SJCRH30 (cell line): ENCODE measurements at regions not wholly inside any gene's neighbourhood (a gene's known extent, or its start where the extent isn't known, plus 50 kb on each side); places are given as distances from the start of the nearest gene placed in this dataset.

Experiments used
- DNase-seq, 2 experiments: peaks; one replicate each; pipeline ENCODE4 v3.0.0-alpha.2; 2015 to 2020
- H3K27ac ChIP-seq: fragments of 250-450 bp; sonication (Bioruptor Pico); 2 replicates; pipeline ENCODE4 v1.5.1; 2020; ENCODE audit warnings: mild to moderate bottlenecking, moderate library complexity
- H3K27me3 ChIP-seq: fragments of 250-450 bp; sonication (Bioruptor Pico); 2 replicates; pipeline ENCODE4 v1.5.1; 2020; ENCODE audit warnings: mild to moderate bottlenecking, moderate library complexity
- H3K36me3 ChIP-seq: fragments of 250-450 bp; sonication (Bioruptor Pico); 2 replicates; pipeline ENCODE4 v1.5.1; 2020; ENCODE audit warnings: mild to moderate bottlenecking, moderate library complexity
- H3K4me1 ChIP-seq: fragments of 250-450 bp; sonication (Bioruptor Pico); 2 replicates; pipeline ENCODE4 v1.5.1; 2020; ENCODE audit warnings: mild to moderate bottlenecking, moderate library complexity
- H3K4me3 ChIP-seq: fragments of 250-450 bp; sonication (Bioruptor Pico); 2 replicates; pipeline ENCODE4 v1.5.1; 2020; ENCODE audit warnings: mild to moderate bottlenecking, moderate library complexity
- H3K9me3 ChIP-seq: fragments of 250-450 bp; sonication (Bioruptor Pico); replicated peaks from 2 replicates; pipeline ENCODE4 v1.5.1; 2020; ENCODE audit warnings: mild to moderate bottlenecking, moderate library complexity

- no peak for DNase-seq
- Histone ChIP-seq H3K9me3 (peaks cover 7% of the 10 kb centered on the region; the same call in 1 of the 2 replicates), H3K27me3 (no peaks in the 10 kb centered on the region), H3K27ac (no peak overlapping the region), H3K36me3 (no peaks in the 10 kb centered on the region), H3K4me1 (no peaks in the 10 kb centered on the region), H3K4me3 (no peak overlapping the region)
These were observed 383.7 kb downstream of the TYW1 start for GRCh38 chr7:67380326-67380725.

GRCh38 chr7:67380858-67381257, 384.2 kb downstream of the TYW1 start:
- H3K4me3 ChIP-seq: no peak overlapping the region
- no peaks in the 10 kb centered on the region for H3K4me1 ChIP-seq
- DNase-seq: no peak
- H3K27ac ChIP-seq: no peak overlapping the region
- H3K36me3 ChIP-seq: no peaks in the 10 kb centered on the region
- H3K9me3 ChIP-seq: peaks cover 7% of the 10 kb centered on the region; the same call in 1 of the 2 replicates
- H3K27me3 ChIP-seq: no peaks in the 10 kb centered on the region

DNA sequence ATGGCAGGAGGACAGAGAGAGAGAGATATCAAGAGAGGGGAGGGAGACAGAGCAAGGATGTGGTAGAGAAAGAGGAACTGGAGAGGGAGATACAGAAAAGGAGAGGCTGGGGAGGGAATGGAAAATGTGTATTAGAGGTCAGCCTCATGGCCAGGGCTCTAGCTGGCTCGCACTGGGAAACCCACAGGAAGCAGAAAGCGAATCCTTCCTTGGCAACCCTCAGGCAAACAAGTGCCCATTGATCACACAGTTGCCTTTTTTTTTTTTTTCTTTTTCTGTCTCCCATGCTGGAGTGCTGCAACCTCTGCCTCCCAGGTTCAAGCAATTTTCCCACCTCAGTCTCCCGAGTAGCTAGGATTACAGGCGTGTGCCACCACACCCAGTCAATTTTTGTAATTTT, 391.2 kb downstream of the TYW1 start:
- H3K4me3 ChIP-seq: no peak overlapping the region
- peaks cover 9% of the 10 kb centered on the region for H3K27me3 ChIP-seq
- H3K27ac ChIP-seq: no peak overlapping the region
- no peaks in the 10 kb centered on the region for H3K9me3 ChIP-seq
- DNase-seq: no peak
- H3K36me3 ChIP-seq: no peaks in the 10 kb centered on the region
- H3K4me1 ChIP-seq: no peaks in the 10 kb centered on the region

DNA sequence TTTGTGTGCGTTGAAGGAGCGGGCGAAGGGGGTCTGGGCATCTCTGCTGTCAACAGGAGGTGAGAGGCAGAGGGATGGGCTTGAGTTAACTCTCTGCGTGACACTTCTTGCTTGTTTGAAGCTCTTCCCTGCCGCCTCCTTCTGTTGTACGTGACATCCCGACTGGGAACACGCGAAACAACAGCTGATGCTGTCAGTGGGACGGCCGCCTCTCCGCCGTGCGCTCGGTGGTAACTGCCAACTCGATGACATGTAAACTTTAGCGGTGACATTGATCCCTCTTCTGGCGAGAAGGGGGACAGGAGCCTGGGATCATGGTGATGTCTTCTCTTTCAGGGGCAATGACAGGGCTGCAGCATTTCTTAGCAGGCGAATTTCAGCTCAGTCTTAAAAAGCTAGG, 394.5 kb downstream of the TYW1 start:
- no peak overlapping the region for H3K27ac ChIP-seq
- H3K4me1 ChIP-seq: no peaks in the 10 kb centered on the region
- no peak overlapping the region for H3K4me3 ChIP-seq
- H3K36me3 ChIP-seq: no peaks in the 10 kb centered on the region
- H3K27me3 ChIP-seq: peaks cover 9% of the 10 kb centered on the region
- H3K9me3 ChIP-seq: no peaks in the 10 kb centered on the region
- DNase-seq: peak; percentile 11 to 29

DNA sequence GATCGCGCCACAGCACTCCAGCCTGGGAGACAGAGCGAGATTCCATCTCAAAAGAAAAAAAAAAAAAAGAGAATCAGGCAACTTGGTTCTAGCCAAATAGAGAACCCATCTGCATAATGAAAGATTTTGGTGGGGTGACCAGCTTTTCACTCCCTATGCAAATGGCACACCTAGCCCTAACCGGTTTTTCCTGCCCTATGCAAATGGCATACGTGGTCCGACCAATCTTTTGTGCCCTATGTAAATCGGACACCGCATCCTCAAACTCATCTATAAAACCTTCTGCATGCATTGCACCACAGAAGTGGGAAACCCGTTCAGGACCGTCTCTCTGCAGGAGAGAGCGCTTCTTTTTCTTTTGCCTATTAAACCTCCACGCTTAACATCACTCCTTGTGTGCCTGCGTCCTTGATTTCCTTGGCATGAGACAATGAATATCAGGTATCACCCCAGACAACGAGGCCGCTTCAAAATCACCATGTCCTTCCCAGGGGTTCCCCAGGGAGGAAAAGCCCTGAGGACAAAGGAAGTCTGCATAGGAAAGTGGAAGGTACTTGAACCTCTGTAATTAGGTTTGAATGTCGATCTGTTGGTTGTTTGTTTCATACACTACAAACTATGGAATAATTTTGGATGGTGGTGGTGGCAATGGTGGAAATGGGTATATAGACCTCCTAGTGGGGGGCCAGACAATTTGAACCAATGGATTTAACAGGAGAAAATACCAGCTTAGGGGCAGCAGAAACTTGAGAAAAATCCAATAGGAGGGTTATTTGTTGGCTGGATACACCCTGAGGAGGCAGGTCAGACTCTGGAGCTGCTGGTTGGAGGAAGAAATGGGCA, 396.2 kb downstream of the TYW1 start:
- Histone ChIP-seq H3K4me3 (no peak overlapping the region), H3K36me3 (no peaks in the 10 kb centered on the region), H3K27ac (no peak overlapping the region), H3K4me1 (no peaks in the 10 kb centered on the region), H3K9me3 (no peaks in the 10 kb centered on the region), H3K27me3 (peaks cover 9% of the 10 kb centered on the region)
- DNase-seq: no peak

DNA sequence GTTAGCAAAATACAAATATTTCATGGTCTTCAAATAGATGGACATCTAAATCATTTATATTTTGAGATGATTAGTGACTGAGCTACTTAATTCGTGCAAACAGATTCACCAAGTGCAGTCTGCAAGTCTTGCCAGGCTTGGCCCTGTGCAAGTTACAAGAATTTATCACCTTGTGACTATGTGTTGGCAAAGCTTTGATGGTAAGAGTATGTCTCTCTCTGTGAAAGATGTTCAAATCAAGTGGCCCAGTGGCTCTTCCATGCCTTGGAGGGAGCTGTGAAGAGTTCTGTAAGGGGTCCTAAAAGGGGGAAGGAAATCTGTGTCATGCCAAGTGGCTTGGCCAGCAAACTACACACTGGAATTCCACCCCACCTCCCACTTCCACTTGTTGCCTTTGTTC, 397.3 kb downstream of the TYW1 start:
- H3K4me1 ChIP-seq: no peaks in the 10 kb centered on the region
- DNase-seq: no peak
- peaks cover 9% of the 10 kb centered on the region for H3K27me3 ChIP-seq
- no peak overlapping the region for H3K4me3 ChIP-seq
- no peaks in the 10 kb centered on the region for H3K9me3 ChIP-seq
- H3K27ac ChIP-seq: no peak overlapping the region
- no peaks in the 10 kb centered on the region for H3K36me3 ChIP-seq

DNA sequence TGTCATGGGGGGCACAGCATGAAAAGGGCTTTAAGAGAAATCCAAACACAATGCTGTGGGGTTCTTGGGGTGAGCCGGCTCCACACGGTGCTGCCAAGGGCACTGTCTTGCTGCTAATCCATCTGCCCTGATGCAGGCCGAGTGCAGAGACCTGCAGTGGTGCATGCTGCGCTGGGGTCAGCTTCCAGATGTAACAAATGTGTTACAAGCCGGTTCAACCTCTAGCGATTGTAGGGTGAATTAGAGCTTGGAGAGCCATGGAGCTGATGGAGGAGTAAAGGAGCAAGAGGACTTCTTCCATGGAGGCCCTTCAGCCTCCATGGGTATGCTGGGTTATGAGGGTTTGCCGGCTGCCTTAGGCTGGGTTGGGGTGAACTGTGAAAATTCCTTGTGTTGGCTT, 402.3 kb downstream of the TYW1 start:
- H3K4me1 ChIP-seq: no peaks in the 10 kb centered on the region
- H3K36me3 ChIP-seq: no peaks in the 10 kb centered on the region
- no peak for DNase-seq
- H3K27me3 ChIP-seq: no peaks in the 10 kb centered on the region
- H3K4me3 ChIP-seq: no peak overlapping the region
- H3K27ac ChIP-seq: no peak overlapping the region
- no peaks in the 10 kb centered on the region for H3K9me3 ChIP-seq

- no peak overlapping the region for H3K27ac ChIP-seq
- H3K4me1 ChIP-seq: no peaks in the 10 kb centered on the region
- no peaks in the 10 kb centered on the region for H3K27me3 ChIP-seq
- H3K36me3 ChIP-seq: no peaks in the 10 kb centered on the region
- no peaks in the 10 kb centered on the region for H3K9me3 ChIP-seq
- H3K4me3 ChIP-seq: no peak overlapping the region
- no peak for DNase-seq
These were observed 404.9 kb downstream of the TYW1 start for GRCh38 chr7:67401492-67401891.

GRCh38 chr7:67402280-67402679, 405.6 kb downstream of the TYW1 start:
- Histone ChIP-seq H3K9me3 (no peaks in the 10 kb centered on the region), H3K27ac (no peak overlapping the region), H3K36me3 (no peaks in the 10 kb centered on the region), H3K27me3 (no peaks in the 10 kb centered on the region), H3K4me3 (no peak overlapping the region), H3K4me1 (no peaks in the 10 kb centered on the region)
- no peak for DNase-seq

GRCh38 chr7:67406976-67407375, 410.3 kb downstream of the TYW1 start:
- H3K27ac ChIP-seq: no peak overlapping the region
- no peak overlapping the region for H3K4me3 ChIP-seq
- no peaks in the 10 kb centered on the region for H3K4me1 ChIP-seq
- DNase-seq: no peak
- H3K36me3 ChIP-seq: no peaks in the 10 kb centered on the region
- peaks cover 7% of the 10 kb centered on the region; the same call in 1 of the 2 replicates for H3K27me3 ChIP-seq
- no peaks in the 10 kb centered on the region for H3K9me3 ChIP-seq

GRCh38 chr7:67407392-67408071, 410.9 kb downstream of the TYW1 start:
- Histone ChIP-seq H3K27ac (no peak overlapping the region), H3K4me1 (no peaks in the 10 kb centered on the region), H3K4me3 (no peak overlapping the region), H3K9me3 (no peaks in the 10 kb centered on the region), H3K36me3 (no peaks in the 10 kb centered on the region), H3K27me3 (peaks cover 7% of the 10 kb centered on the region; the same call in 1 of the 2 replicates)
- DNase-seq: no peak

GRCh38 chr7:67408109-67408508, 411.5 kb downstream of the TYW1 start:
- H3K36me3 ChIP-seq: no peaks in the 10 kb centered on the region
- DNase-seq: no peak
- H3K27me3 ChIP-seq: peaks cover 7% of the 10 kb centered on the region; the same call in 1 of the 2 replicates
- H3K4me1 ChIP-seq: no peaks in the 10 kb centered on the region
- no peaks in the 10 kb centered on the region for H3K9me3 ChIP-seq
- no peak overlapping the region for H3K27ac ChIP-seq
- H3K4me3 ChIP-seq: no peak overlapping the region

DNA sequence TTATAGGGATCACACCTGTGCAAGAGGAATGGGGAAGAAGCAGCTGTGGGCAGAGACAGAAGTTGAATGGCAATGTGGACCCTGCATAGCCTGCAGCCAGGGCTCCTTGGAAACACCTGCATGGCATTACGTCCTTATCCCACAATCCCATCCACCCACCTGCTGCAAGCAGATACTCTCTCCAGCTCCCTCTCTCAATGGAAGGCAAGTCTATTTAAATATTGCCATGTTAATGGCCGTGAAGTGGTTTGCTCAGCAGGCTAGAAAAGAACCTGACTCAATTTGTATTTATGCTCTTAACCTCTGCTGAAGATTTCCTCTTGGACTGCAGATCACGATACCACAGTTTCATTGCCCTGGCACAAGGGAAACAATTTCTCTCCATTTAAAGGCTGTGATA, 417.0 kb downstream of the TYW1 start:
- DNase-seq: no peak
- H3K4me1 ChIP-seq: no peaks in the 10 kb centered on the region
- H3K27ac ChIP-seq: no peak overlapping the region
- H3K27me3 ChIP-seq: peaks cover under 1% of the 10 kb centered on the region; the same call in 1 of the 2 replicates
- H3K36me3 ChIP-seq: no peaks in the 10 kb centered on the region
- H3K9me3 ChIP-seq: no peaks in the 10 kb centered on the region
- H3K4me3 ChIP-seq: no peak overlapping the region

GRCh38 chr7:67414858-67415257, 418.2 kb downstream of the TYW1 start:
- H3K4me1 ChIP-seq: no peaks in the 10 kb centered on the region
- DNase-seq: no peak

GRCh38 chr7:67422601-67423000, 426.0 kb downstream of the TYW1 start:
- Histone ChIP-seq H3K27ac (no peak overlapping the region), H3K27me3 (no peaks in the 10 kb centered on the region), H3K4me1 (0 out of 2 replicates have a peak, but pooled peaks cover 3% of the 10 kb centered on the region), H3K36me3 (no peaks in the 10 kb centered on the region), H3K9me3 (no peaks in the 10 kb centered on the region), H3K4me3 (no peak overlapping the region)
- no peak for DNase-seq

More at GRCh38 chr7:67414858-67415257, 418.2 kb downstream of the TYW1 start:
- H3K27ac ChIP-seq: no peak overlapping the region
- H3K27me3 ChIP-seq: no peaks in the 10 kb centered on the region
- no peaks in the 10 kb centered on the region for H3K9me3 ChIP-seq
- no peak overlapping the region for H3K4me3 ChIP-seq
- H3K36me3 ChIP-seq: no peaks in the 10 kb centered on the region
